HG03196 (cell line): ENCODE measurements at regions not wholly inside any gene's neighbourhood (a gene's known extent, or its start where the extent isn't known, plus 50 kb on each side); places are given as distances from the start of the nearest gene placed in this dataset.
"Not testable (repeated sequence)": the region's sequence is repeated elsewhere in the genome, so short reads cannot be mapped to it uniquely, and the experiment has no call there.

Experiments
- ATAC-seq: cut with Tn5 transposase; IDR thresholded peaks from one replicate; pipeline ENCODE4 v1.9.1; 2021; ENCODE audit not compliant: unreplicated experiment

DNA sequence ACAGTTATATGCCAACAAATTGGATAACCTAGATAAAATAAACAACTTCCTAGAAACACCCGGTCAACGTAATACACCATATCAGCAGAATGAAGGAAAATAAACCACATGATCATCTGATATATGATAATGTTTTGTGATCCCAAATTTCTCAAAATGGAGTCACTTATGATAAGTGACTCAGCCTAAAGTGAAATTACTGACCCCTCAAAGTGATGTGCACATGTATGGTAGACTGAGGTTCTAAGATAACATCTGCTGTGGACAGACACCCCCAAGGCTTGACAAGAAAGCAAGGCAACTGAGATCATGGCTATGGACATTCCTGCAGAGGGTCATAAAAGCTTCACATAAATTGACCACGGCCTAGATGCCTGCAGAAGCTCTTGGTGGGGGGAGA lies 105.1 kb upstream of the DCN start:
- ATAC-seq: no peak

DNA sequence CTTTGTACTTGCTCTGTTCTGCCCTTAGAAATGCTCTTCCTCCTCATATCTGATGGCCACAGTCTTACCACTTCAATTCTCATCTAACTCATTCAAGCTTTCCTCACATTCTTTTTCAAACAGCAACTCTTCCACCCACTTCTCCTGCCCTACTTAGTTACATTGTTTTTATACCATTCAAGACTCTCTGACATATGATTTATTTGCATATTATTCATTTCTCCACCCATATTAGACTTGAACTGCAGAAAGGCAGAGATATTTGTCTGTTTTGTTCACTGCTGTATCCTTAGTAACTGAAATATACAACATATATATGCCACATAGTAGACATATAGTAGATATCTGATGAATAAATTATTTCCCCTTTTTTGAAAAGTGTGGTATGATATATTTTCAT lies 95.5 kb upstream of the DCN start:
- ATAC-seq: no peak

GRCh38 chr12:91276509-91276908 lies 93.9 kb upstream of the DCN start:
- ATAC-seq: no peak

DNA sequence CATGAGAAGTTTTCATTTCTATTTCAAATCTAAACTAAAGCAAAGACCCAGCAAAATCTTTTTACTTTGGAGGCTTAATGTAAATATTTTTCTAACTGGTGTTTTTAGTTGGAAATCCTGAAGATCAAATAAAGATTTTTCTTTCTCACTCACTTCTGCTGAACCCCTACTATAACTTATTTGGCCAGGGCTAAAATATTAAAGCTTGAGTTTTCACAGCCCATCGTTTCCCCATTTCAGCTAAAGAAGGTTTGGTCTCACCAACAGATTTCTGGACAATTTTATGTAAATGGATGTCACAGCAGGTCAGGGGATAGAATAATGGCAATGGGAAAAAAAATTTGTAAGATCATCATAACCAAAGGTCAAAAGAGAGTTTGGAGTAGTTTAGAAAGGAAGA lies 92.7 kb upstream of the DCN start:
- no peak for ATAC-seq

GRCh38 chr12:91274916-91275315 lies 92.3 kb upstream of the DCN start:
- ATAC-seq: no peak

GRCh38 chr12:91273560-91273959 lies 90.9 kb upstream of the DCN start:
- no peak for ATAC-seq

DNA sequence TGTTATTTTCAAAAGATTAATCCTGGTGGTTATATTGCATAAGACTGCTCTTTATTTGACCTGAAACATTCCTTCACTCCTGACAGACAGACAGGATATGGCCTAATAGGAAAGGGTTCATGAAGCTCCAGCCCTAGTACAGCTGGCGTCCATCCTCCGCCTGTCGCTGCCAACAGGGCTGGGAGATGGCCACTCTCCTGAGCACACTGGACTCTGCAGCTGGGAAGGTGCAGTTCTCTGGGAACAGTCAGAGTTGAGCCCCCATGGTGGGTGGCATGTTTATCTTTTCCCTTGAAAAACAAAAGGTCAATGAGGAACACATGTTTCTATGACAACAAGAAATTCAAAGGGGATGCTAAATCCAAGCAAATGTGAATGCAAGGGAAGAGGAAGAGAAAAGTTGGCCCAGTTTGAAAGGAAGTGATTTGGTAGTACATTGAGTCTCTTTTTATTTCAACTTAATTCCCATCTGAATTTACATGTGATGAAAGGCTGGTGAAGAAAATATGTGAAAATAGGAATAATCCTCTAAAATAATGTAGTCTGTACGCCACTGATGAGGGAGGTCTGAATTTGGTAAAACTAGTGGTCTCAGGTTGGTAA lies 89.9 kb upstream of the DCN start:
- ATAC-seq: no peak

GRCh38 chr12:91271185-91271584 lies 88.6 kb upstream of the DCN start:
- ATAC-seq: no peak

- ATAC-seq: no peak
These were observed 84.4 kb upstream of the DCN start for GRCh38 chr12:91267039-91267438.

DNA sequence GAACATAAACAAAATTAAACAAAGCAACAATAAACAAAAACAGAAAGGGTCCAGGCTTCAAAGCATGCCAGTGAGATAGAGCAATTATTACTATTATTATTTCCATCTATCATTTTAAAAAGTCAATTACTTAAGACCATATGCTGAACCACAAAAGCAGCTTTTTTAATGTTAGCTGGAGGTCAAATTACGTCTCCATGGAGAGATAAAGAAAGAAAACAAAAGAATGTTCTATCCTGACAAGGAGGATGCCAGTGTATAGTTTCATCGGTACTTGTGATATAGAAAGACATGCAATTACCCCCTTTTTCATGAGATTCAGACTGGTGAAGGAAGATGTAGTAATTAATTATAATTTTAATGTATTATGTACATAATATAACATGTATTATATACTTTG lies 81.6 kb upstream of the DCN start:
- no peak for ATAC-seq

DNA sequence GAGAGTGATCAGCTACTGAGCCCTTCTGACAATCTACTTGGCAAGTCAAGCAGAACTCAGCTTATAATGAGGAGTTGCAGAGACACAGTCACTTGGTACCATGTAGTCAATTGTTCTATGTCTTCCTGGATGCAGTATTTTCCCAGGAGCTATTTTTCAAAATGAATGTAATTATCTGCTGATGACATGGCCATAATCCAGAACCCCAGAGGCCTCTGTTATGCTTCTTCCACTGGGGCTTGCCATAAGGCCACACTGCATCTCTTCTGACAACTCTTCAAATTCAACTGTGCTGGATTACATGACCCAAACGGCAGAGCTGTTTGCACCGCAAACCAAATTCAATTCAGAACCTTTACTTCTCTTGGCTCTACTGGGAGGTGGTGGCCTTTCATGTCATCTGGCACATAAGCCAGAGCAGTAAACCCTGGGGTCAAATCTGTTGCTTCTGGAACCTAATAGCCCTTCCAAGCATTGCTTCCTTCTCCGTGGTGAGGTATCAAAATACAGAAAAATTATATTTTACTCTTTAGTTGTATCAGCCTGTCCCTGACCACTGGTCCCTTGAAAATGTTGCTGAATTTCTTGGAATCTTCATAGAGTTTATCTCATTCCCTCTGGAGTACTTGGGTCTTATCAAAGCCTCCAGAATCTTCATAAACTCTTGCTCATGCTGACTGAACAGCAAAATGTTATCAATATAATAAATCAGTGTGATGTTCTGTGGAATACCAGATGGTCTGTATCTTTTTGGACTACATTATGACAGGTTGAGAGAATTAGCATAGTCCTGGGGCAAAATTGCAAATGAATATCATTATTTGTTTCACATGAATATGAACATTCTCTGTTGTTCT lies 79.4 kb upstream of the DCN start:
- no peak for ATAC-seq

- ATAC-seq: no peak
These were observed 73.8 kb upstream of the DCN start for GRCh38 chr12:91256411-91256810.

GRCh38 chr12:91252341-91252740 lies 69.7 kb upstream of the DCN start:
- no peak for ATAC-seq

- ATAC-seq: no peak
These were observed 67.7 kb upstream of the DCN start for GRCh38 chr12:91250273-91250665.

DNA sequence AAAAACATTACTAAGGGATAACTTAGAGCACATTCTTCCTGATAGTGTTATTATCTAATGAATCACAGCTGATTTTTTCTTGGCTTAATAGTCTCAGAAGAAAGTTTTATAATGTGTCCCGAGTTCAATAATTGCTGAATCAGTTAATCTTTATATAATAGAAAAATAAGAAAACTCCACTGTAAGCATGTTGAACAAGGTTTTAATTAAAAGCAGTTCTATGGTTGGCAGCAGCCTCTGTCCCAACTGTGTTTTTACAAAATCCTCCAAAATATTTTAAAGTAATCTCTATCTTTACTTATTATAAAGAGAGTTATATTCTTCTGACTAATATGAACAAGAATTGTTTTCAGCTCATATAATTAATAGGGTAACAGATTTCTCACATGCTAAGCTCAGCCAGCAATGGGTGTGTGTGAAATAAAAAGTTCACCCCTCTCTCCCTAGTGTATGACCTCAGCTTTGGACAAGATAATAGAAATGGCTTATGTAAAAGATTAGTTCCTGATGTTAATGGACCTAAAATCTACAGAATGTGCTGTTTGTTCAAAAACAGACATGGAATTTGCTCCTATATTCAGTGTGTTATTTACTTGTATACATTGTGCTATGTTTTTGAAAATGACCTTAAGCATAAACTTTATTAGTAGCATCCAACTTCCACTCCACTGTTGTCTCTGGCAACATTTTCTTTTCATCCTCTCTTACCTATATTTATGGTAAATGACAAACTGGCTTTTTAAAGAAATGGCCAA lies 67.1 kb upstream of the DCN start:
- ATAC-seq: no peak

DNA sequence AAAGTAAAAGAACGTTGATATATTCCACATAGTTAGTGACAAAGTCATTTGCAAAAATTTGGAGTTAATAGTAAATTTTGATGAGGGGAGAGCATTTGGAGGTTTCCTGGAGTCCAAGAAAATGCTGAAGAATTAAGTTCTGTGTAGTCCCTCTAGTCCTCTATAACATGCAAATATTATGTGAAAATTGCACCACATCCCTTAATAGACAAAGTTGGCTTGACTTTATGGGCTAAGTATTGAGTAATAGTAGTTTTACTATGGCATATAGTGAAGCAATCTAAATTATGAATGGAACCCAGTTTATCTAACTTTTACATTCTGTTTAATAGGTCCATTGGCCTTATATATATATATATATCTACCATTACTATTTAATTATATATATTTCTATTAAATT lies 66.4 kb upstream of the DCN start:
- ATAC-seq: no peak

- not testable (repeated sequence) for ATAC-seq
These were observed 60.6 kb upstream of the DCN start for GRCh38 chr12:91243177-91243576.

GRCh38 chr12:91241756-91242155 lies 59.1 kb upstream of the DCN start:
- no peak for ATAC-seq

- ATAC-seq: no peak
These were observed 57.9 kb upstream of the DCN start for GRCh38 chr12:91240386-91241095.

DNA sequence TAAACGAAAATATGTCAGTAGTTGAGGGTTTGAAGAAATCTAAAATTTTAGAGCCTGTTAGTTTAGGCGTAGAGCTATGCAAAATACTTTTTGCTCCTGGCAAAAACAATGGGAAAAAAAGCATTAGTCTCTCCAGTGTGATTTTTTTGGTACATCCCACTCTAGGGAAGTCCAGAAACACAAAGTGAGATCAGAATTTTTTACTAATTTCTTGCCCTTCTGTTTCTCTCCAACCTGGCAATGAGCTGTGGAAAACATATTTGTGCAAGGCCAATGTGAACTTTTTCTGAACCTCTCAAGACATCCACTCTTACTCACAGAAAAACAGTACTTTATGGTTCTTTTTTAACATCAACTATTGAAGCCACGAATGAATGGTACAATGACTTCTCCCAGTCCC lies 56.9 kb upstream of the DCN start:
- no peak for ATAC-seq
